ENCODE measurements at regions not wholly inside any gene's neighbourhood (a gene's known extent, or its start where the extent isn't known, plus 50 kb on each side); places are given as distances from the start of the nearest gene placed in this dataset.
"Not testable (repeated sequence)": the region's sequence is repeated elsewhere in the genome, so short reads cannot be mapped to it uniquely, and the experiment has no call there.

- Mint-ChIP-seq H3K27me3 (peaks cover 15% of the 10 kb centered on the region), H3K4me1 (no peaks in the 10 kb centered on the region), H3K9me3 (no peaks in the 10 kb centered on the region), H3K36me3 (ENCODE audit: insufficient read depth) (no peaks in the 10 kb centered on the region), H3K4me3 (no peak overlapping the region), H3K27ac (ENCODE audit: low read depth) (no peak overlapping the region)
- DNase-seq (ENCODE audit: low spot score in 2 of 2) (no peak), ATAC-seq (replicated peaks; ENCODE audit: extremely low read depth, poor library complexity, severe bottlenecking) (no peak)
Observed at GRCh38 chr2:39852831-39853230, 73.8 kb upstream of the THUMPD2 start.

DNA sequence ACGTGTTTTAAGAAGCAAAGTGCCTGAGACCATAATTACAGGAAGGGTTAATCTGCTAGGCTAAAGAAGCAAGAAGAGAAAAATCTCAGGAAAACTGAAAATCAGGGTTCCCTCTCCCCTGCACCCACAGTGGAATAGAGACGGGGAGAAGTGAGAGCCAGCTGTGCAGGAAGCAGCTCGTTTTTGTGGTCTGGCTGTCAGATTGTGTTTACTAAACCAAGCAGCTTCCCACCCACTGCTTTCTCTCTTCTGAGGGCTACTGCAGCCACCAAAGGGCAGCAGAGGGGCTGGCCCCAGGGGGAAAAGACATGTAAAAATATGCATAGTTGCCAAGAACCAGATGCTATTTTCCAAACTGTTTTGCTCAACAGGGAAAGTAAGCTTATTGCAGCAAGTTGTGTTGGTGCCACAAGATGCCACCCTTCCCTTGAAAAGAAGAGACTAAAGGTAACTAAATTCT lies 72.6 kb upstream of the THUMPD2 start:
- Mint-ChIP-seq H3K4me3 (no peak overlapping the region), H3K4me1 (no peaks in the 10 kb centered on the region), H3K27me3 (peaks cover 11% of the 10 kb centered on the region), H3K9me3 (no peaks in the 10 kb centered on the region), H3K36me3 (ENCODE audit: insufficient read depth) (no peaks in the 10 kb centered on the region), H3K27ac (ENCODE audit: low read depth) (no peak overlapping the region)
- ATAC-seq (replicated peaks; ENCODE audit: extremely low read depth, poor library complexity, severe bottlenecking) = no peak
- DNase-seq (ENCODE audit: low spot score in 2 of 2) = no peak

GRCh38 chr2:39851251-39851650 lies 72.2 kb upstream of the THUMPD2 start:
- H3K27ac Mint-ChIP-seq (ENCODE audit: low read depth) = no peak overlapping the region
- no peaks in the 10 kb centered on the region for H3K4me1 Mint-ChIP-seq
- no peaks in the 10 kb centered on the region for H3K36me3 Mint-ChIP-seq (ENCODE audit: insufficient read depth)
- ATAC-seq (replicated peaks; ENCODE audit: extremely low read depth, poor library complexity, severe bottlenecking) (no peak), DNase-seq (ENCODE audit: low spot score in 2 of 2) (no peak)
- peaks cover 7% of the 10 kb centered on the region for H3K27me3 Mint-ChIP-seq
- no peaks in the 10 kb centered on the region for H3K9me3 Mint-ChIP-seq
- no peak overlapping the region for H3K4me3 Mint-ChIP-seq

GRCh38 chr2:39849982-39850526 lies 71.0 kb upstream of the THUMPD2 start:
- DNase-seq (ENCODE audit: low spot score in 2 of 2) (no peak), ATAC-seq (replicated peaks; ENCODE audit: extremely low read depth, poor library complexity, severe bottlenecking) (no peak)
- Mint-ChIP-seq H3K4me1 (no peaks in the 10 kb centered on the region), H3K27ac (ENCODE audit: low read depth) (no peak overlapping the region), H3K4me3 (no peak overlapping the region), H3K36me3 (ENCODE audit: insufficient read depth) (no peaks in the 10 kb centered on the region), H3K9me3 (no peaks in the 10 kb centered on the region), H3K27me3 (peaks cover 12% of the 10 kb centered on the region)

DNA sequence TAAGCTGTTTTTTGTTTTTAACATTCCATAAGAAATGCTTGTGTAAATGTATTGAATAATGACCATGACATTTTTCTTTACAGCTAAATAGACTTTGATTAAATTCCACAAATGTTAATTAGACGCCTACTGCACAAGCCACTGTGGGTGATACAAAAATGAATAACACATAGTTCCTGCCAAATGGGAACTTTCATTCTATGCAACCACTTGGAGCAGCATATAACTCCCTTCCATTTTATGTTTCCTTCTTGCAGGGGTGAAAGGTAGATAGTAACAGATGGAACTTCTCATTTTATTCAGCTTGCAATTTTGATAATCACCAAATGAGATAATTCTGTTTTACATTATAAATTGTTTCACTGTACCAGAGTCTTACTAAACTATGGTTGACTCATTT lies 70.0 kb upstream of the THUMPD2 start:
- Mint-ChIP-seq H3K4me1 (no peaks in the 10 kb centered on the region), H3K4me3 (no peak overlapping the region), H3K9me3 (no peaks in the 10 kb centered on the region), H3K27me3 (peaks cover 19% of the 10 kb centered on the region), H3K36me3 (ENCODE audit: insufficient read depth) (no peaks in the 10 kb centered on the region), H3K27ac (ENCODE audit: low read depth) (no peak overlapping the region)
- ATAC-seq (replicated peaks; ENCODE audit: extremely low read depth, poor library complexity, severe bottlenecking) (no peak), DNase-seq (ENCODE audit: low spot score in 2 of 2) (no peak)

DNA sequence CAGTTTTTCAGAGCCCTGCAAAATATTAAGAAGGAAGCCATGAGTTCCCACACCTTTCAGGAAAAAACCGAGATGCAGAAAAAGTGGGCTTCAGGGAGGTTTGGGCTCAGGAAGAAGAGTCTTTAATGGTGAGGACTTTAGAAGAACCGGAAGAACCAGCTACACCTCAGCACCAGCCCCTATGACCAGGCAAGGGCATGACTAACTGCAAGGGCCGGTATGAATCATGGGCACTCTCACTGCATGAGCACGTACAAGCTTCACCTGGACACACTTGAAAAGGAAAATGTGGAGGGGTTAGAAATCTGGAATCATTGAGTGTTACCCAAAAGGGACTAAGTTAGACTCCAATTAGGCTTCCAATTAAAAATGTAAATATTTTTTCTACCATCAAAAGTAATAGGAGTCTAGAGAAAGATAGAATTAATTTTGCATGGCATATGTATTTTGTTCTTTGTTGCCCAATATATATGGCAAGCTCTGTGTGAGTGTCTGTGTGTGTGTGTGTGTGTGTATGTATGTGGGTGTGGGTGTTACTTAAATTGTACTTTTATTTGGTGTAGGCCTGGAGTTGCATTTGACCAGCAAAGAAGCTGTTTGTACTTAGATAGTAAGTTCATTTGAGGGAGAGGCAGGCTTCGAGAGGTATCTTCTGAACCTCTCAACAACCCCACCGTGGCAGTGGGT lies 66.5 kb upstream of the THUMPD2 start:
- DNase-seq (ENCODE audit: low spot score in 2 of 2) (no peak), ATAC-seq (replicated peaks; ENCODE audit: extremely low read depth, poor library complexity, severe bottlenecking) (no peak)
- Mint-ChIP-seq H3K4me1 (no peaks in the 10 kb centered on the region), H3K4me3 (no peak overlapping the region), H3K9me3 (no peaks in the 10 kb centered on the region), H3K36me3 (ENCODE audit: insufficient read depth) (no peaks in the 10 kb centered on the region), H3K27ac (ENCODE audit: low read depth) (no peak overlapping the region), H3K27me3 (peaks cover 37% of the 10 kb centered on the region)

DNA sequence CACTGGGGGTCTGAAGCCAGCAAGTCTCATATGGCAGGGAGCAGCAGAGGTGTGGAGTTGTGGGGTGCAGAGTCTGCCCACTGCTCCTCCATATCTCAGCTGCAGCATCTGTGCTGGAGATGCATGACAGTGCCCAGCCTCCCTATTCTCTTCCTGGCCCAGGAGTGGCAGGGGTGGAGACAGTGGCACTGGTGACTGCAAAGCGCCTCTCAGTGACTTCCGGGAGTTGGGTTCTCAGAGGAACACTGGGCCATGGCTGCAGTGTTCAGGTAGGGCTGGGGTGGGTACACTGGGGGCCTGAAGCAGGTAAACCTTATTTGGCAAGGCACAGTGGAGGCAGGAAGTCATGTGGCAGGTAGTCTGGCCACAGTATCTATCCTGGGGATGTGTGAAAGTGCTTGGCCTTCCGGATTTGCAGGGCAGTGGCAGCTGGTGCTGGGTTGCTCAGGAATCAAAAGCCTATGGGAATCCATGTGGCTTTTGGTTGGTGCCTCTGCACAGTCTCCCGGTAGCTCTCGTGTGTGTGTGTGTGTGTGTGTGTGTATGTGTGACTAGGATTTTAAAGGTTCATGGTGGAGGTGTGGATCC lies 60.3 kb upstream of the THUMPD2 start:
- Mint-ChIP-seq H3K27me3 (peaks cover 44% of the 10 kb centered on the region), H3K4me3 (no peak overlapping the region), H3K9me3 (no peaks in the 10 kb centered on the region), H3K27ac (ENCODE audit: low read depth) (no peak overlapping the region), H3K4me1 (no peaks in the 10 kb centered on the region), H3K36me3 (ENCODE audit: insufficient read depth) (no peaks in the 10 kb centered on the region)
- DNase-seq (ENCODE audit: low spot score in 2 of 2) = no peak
- no peak for ATAC-seq (replicated peaks; ENCODE audit: extremely low read depth, poor library complexity, severe bottlenecking)

- no peak for ATAC-seq (replicated peaks; ENCODE audit: extremely low read depth, poor library complexity, severe bottlenecking)
Observed at GRCh38 chr2:39838589-39838988, 59.5 kb upstream of the THUMPD2 start.

GRCh38 chr2:39837856-39838453 lies 58.9 kb upstream of the THUMPD2 start:
- DNase-seq (ENCODE audit: low spot score in 2 of 2) (no peak), ATAC-seq (replicated peaks; ENCODE audit: extremely low read depth, poor library complexity, severe bottlenecking) (no peak)
- Mint-ChIP-seq H3K27ac (ENCODE audit: low read depth) (no peak overlapping the region), H3K36me3 (ENCODE audit: insufficient read depth) (peaks cover 2% of the 10 kb centered on the region), H3K4me1 (no peaks in the 10 kb centered on the region), H3K9me3 (no peaks in the 10 kb centered on the region), H3K27me3 (peaks cover 58% of the 10 kb centered on the region), H3K4me3 (no peak overlapping the region)

More at GRCh38 chr2:39838589-39838988, 59.5 kb upstream of the THUMPD2 start:
- Mint-ChIP-seq H3K4me1 (no peaks in the 10 kb centered on the region), H3K9me3 (no peaks in the 10 kb centered on the region), H3K36me3 (ENCODE audit: insufficient read depth) (peaks cover 2% of the 10 kb centered on the region), H3K27ac (ENCODE audit: low read depth) (no peak overlapping the region), H3K27me3 (peaks cover 51% of the 10 kb centered on the region), H3K4me3 (no peak overlapping the region)
- no peak for DNase-seq (ENCODE audit: low spot score in 2 of 2)

- DNase-seq (ENCODE audit: low spot score in 2 of 2) (no peak), ATAC-seq (replicated peaks; ENCODE audit: extremely low read depth, poor library complexity, severe bottlenecking) (no peak)
- Mint-ChIP-seq H3K4me1 (no peaks in the 10 kb centered on the region), H3K9me3 (no peaks in the 10 kb centered on the region), H3K27me3 (peaks cover 62% of the 10 kb centered on the region), H3K36me3 (ENCODE audit: insufficient read depth) (peaks cover 2% of the 10 kb centered on the region), H3K4me3 (no peak overlapping the region), H3K27ac (ENCODE audit: low read depth) (no peak overlapping the region)
Observed at GRCh38 chr2:39836638-39837037, 57.6 kb upstream of the THUMPD2 start.

- ATAC-seq (replicated peaks; ENCODE audit: extremely low read depth, poor library complexity, severe bottlenecking) = no peak
- DNase-seq (ENCODE audit: low spot score in 2 of 2) = no peak
- Mint-ChIP-seq H3K27ac (ENCODE audit: low read depth) (no peak overlapping the region), H3K4me1 (no peaks in the 10 kb centered on the region), H3K4me3 (no peak overlapping the region), H3K36me3 (ENCODE audit: insufficient read depth) (peaks cover 2% of the 10 kb centered on the region), H3K9me3 (no peaks in the 10 kb centered on the region), H3K27me3 (peaks cover 67% of the 10 kb centered on the region)
Observed at GRCh38 chr2:39834426-39834825, 55.4 kb upstream of the THUMPD2 start.

DNA sequence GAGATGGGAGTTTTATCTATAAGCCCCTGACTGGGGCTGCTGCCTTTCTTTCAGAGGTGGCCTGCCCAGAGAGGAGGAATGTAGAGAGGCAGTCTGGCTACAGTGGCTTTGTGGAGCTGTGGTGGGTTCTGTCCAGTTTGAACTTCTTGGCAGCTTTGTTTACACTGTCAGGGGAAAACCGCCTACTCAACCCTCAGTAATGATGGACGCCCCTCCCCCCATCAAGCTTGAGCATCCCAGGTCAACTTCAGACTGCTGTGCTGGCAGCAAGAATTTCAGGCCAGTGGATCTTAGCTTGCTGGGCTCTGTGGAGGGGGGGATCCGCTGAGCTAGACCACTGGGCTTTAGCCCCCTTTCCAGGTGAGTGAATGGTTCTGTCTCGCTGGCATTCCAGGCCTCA lies 51.6 kb upstream of the THUMPD2 start:
- not testable (repeated sequence) for H3K9me3 Mint-ChIP-seq; H3K4me1 Mint-ChIP-seq; DNase-seq (ENCODE audit: low spot score in 2 of 2); H3K36me3 Mint-ChIP-seq (ENCODE audit: insufficient read depth); ATAC-seq (replicated peaks; ENCODE audit: extremely low read depth, poor library complexity, severe bottlenecking); H3K27ac Mint-ChIP-seq (ENCODE audit: low read depth); H3K4me3 Mint-ChIP-seq
- peaks cover 77% of the 10 kb centered on the region for H3K27me3 Mint-ChIP-seq
